Body of pancreas (tissue), 4 donors: ENCODE measurements at regions not wholly inside any gene's neighbourhood (a gene's known extent, or its start where the extent isn't known, plus 50 kb on each side); places are given as distances from the start of the nearest gene placed in this dataset.

Source experiments
- POLR2A ChIP-seq, 3 donors: fragments of 450-650 bp; IDR thresholded peaks; one replicate each; pipeline ENCODE4 v1.6.1; 2016; ENCODE audit warnings: antibody characterized with exemption in 3 of 3, mild to moderate bottlenecking in 2 of 3
- TF ChIP-seq, protein P1 (sequence below), 7 experiments: fragments of 450-650 bp in 4 of 7; fragments of 200-600 bp in 3 of 7; sonication (generic) in 3 of 7; IDR thresholded peaks; one replicate each; pipeline ENCODE4 v1.5.1; 2016 to 2019; ENCODE audit warnings: antibody characterized with exemption in 7 of 7

DNA sequence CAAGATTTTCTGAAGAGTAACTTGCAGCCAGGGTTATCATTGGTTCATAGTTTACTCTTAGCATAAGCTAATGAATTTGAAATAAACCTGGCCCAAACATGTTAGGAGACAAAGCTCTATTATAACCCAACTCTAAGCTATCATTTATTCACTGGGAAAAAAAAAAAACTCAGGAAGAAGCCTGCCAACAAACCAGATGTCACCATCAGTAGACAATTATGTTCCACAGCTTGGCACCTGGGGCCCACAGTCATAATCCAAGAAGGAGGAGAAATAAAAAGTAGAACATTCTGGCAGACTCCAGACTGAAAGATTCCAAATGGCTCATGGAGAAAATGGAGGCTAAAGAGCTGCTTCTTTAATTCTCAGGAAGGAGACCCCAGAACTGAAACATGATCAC lies 100.0 kb upstream of the CNR1 start:
- TF ChIP-seq, protein P1, sequence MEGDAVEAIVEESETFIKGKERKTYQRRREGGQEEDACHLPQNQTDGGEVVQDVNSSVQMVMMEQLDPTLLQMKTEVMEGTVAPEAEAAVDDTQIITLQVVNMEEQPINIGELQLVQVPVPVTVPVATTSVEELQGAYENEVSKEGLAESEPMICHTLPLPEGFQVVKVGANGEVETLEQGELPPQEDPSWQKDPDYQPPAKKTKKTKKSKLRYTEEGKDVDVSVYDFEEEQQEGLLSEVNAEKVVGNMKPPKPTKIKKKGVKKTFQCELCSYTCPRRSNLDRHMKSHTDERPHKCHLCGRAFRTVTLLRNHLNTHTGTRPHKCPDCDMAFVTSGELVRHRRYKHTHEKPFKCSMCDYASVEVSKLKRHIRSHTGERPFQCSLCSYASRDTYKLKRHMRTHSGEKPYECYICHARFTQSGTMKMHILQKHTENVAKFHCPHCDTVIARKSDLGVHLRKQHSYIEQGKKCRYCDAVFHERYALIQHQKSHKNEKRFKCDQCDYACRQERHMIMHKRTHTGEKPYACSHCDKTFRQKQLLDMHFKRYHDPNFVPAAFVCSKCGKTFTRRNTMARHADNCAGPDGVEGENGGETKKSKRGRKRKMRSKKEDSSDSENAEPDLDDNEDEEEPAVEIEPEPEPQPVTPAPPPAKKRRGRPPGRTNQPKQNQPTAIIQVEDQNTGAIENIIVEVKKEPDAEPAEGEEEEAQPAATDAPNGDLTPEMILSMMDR (IDR thresholded peaks at IDR 0.05) = no peak
- no peak for TF ChIP-seq POLR2A (IDR thresholded peaks at IDR 0.05)
